Activated CD8-positive, alpha-beta memory T cell treated with anti-CD3 and anti-CD28 coated beads for 24 hours (primary cell): ENCODE measurements at regions not wholly inside any gene's neighbourhood (a gene's known extent, or its start where the extent isn't known, plus 50 kb on each side); places are given as distances from the start of the nearest gene placed in this dataset.

Source experiments
- DNase-seq: peaks from one replicate; pipeline ENCODE4 v3.0.0-alpha.2; 2020

DNA sequence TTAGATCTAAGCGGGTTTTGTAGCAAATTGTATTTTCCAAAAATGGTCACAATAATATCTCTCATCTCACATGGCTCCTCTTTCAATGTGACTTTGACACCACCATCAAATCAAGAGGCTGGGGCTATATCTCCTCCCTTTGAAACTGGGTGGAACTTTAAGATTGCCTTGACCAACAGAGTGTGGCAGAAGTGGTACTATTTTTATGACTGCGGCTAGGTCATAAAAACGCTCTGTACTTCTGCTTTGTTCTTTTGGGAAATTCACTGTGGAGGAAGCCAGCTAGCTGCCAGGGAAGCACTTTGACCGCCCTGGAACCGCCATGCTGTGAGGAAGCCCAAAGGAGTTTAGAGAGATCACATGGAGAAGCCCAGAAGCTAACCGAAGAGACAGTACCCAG, 50.7 kb upstream of the ACOT11 start:
- DNase-seq = no peak

DNA sequence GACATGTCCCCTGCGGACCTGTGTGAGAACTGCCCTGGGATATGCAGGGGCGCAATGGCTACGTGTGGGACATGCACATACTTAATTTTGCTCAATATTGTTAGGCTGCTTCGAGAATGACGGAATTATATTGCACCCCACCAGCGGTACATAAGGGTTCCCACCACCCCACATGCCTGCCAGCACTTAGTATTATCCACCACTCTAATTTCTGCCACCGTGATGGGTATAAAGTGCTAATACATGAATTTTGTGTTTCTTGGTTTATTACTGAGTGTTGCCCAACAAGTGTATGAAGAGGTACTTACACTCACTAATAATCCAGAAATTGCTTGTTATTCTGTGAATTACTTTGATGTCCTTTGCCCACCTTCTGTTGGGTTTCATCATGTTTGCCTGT, 52.1 kb upstream of the ACOT11 start:
- no peak for DNase-seq

DNA sequence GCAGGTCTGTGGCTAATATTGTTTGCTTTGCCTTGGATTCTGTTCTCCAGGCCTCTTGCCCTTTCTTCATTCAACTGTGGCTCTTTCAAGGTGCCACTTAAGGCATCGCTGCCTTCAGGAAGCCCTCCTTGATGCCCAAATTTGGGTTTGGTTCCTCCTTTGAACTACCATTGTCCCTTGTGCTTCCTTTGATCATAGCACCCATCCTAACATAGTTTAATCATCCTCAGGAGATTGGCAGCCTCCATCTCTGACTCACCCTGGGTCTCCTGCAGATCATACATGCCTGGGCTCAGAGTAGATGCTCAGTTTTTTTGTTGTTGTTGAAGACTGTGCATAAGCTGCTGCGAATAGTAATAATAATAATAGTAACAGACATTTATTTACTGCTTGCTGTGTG, 54.4 kb upstream of the ACOT11 start:
- no peak for DNase-seq

DNA sequence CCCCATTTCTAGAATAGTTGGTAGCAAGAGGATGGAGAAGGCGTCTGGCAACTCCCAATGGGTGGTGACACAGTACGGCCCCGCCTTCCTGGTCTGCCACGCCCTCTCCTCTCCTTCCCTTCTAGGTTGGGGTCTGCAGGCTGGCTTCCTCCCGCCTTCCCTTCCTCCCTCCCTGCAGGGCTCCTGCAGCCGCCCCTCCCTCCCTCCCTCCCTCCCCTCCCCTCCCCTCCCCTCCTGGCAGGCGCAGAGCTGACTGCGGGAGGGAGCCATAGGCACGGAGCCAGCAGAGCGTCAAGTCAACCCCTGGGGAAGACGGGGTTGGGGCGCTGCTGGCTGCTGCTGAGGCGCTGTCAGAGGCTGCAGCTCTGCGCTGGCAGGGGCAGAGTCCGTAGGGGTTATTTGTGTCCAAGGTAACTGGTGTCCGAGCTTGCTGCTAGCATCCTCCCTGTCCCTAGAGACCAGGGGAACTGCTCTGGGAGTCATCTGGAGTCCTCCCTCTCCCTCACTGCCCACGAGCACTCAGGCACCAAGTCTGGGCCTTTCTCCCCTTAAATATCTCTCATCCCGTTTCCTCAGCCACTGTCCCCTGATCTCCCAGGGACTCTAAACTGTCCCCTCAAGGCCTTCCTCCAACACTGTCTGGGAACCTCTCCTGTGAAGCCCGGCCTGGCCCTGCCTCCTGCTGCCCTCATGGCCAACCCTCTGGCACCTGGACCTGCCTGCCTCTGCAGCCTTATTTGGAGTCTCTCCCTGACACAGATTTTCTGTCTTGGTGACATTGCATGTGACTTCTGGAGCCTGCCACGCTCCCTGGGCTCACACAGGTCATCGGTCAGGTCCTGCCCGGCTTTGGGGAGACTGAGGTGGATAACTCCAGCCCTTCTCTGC, 57.4 kb upstream of the ACOT11 start:
- no peak for DNase-seq

DNA sequence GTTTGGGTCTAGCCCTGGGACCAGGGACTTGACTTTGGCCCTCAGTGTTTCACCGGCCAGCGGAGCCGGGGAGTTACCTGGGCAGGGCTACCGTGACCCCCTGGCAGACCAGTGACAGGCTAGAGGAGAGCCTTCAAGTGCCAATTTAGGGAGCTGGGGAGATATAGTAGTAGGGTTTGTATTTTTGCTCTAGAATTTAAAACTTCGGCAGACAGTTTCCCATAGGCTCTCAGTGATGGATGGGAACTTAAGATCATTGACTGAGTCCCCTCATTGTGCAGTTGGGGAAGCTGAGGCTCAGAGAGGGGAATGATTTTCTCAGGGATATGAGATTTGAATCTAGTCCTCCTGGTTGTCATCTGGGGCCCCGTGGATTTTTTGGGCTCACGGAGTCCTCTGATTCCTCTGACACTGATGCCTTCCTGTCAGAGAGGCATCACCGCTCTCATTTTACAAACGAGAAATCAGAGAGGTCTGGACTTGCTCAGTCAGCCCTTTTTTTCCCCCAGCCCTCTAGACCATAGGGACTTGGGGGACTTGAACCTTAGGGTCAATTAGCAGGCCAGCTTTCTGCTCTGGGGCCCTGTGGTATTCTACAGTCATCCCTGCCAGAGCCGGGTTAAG, 58.3 kb upstream of the ACOT11 start:
- no peak for DNase-seq

DNA sequence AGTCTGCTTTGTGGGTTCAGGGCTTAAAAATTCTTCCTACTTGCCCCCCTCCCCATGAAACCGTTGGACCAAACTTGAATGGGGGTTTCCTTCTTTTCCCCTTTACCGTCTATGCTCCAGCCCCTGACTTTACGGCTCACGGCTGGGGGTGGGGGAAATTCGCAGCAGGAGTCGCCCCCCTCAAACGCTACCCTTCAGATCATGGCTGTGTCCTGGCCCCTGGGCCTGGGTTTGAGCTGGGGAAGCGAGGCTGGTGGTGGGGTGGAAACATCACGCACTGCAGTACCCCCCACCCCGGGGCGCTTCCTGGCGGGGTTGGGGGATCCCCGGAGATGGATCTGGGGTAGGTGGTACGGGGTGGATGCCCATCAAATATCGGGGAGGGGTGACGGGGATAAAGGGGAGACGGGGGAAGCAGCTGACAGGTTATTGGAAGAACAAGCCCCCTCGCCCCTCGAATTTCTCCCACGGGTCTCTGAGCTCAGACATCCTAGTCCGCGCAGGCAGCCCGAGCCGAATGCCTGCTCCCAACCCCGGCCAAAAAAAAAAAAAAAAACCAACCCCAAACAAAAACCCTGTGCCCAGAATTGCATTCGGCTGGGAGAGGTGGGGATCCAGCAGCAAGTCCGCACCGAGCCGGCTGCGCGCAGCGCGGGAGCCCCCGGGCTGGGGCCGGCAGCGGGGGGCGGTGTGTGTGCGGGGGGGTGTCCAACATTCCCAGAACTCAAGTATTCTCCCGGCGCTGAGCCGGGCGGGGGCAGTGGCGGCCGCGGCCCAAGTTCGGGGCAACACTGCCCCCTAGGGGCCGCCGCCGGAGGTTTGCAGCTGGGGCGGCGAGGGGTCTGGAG, 59.0 kb upstream of the ACOT11 start:
- peak; percentile 93 for DNase-seq

DNA sequence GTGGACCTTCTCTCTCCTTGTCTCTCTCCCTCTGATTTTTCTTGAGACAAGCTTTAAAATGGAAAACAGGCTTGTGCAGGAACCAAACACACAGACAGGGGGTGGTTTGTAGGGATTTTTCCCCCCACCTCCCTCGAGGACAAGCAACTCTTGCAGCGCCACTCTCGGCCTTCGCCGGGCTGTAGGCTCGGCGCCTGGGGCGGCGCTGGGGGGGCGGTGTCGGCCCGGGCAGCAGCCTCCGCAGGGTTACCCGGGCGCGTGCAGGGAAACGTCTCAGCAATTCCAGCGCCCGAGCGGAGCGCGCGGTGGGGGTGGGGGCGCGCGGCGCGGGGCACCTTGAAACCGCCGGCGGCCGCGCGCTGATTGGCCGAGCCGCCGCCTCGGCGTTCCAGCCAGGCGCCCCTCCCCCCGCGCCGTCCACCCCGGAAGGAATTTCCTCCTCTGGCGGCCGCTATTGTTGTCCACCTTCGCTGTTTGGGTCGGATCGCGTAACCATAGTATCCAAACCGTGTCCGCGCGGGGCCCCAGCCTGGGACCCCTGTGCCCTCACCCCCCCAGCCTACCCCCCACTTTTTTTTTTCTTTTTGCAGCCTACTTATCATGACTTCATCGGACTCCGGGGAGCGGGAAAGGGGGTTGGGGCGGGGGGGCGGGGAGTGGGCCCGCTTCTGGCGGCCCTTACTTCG, 59.8 kb upstream of the ACOT11 start:
- peak; percentile 89 for DNase-seq

DNA sequence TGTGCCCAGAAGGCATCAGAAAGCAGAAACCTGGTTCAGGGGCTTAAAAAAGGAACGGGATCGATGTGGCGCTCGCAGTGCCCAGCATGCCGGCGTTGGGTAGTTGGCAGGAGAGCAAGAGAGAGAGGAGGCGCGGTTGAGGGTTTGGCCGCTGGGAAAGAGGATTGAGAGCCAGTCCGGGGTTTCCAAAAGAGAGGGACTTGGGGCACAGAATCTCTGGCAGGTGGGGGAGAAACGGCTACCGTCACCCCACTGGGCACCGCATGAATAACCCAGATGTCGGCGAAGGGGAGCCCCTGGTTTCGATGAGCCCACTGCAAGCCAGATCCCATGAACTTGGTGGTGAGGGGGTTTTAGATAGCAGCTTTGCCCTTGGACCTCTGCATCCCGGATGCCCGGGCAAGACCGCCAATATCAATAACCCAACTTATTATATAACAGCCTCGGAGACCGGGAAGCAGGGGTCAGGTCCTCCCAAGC, 60.4 kb upstream of the ACOT11 start:
- DNase-seq = no peak

DNA sequence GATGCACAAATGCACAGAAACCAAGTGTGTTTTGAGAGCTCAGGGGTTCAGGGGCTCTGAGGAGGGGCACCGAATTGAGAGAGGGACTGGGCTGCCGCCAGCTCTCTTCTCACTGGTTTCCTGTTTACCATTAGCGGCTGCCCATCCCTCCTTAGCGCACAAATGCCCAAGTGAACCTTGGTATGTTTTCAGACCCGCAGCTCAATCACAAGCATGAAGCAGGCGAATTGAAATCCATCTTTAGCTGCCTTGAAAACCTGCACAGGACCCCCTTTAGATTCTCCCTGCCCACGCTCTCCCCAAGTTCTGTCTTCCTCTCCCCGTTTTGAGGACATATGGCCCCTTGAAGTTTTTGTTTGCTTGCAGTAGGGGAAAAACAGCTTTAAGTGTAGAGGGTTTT, 61.1 kb upstream of the ACOT11 start:
- no peak for DNase-seq

DNA sequence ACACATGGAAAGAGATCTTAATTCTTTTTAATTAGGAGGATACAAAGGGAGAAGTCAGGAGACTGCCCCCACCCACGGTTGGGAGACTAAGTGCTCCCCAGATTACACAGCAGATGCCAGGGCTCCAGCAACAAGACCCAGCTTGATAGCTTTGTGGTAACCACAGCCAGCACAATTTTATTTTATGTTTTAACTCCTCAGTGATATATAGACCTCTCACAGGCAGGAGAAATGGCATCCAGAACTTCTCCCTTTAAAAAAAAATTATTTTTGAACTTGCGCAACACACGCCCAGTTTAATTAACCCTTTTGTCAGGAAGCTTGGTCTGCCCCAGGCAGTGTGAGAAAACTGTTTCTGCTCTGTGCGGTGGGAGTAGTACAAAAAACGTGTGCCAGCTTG, 62.6 kb upstream of the ACOT11 start:
- no peak for DNase-seq

DNA sequence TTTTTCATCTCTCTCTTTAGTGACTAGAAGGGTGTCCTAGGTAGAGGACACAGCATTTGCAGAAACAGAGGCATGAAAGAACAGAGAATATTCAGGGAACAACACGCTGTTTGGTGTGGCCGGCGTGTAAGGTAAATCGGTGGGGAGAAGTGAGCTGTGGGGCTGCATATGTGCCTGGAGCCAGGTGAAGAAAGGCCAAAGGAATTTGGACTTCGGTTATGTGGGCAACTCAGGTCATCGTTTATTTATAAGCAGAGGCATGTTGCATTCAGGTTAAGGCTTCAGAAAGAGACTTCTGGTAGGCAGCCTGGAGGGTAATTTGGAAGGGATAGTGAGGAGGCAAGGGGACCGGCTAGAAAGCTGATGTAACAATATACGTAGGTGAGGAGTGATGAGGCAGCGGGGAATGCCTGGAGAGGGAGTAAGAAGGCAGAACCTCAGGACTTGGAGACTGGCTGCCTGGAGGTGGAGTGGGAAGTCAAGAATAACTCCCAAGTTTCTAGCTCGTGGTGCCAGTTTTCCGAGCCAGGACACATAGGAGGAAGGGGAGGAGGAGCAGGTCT, 64.1 kb upstream of the ACOT11 start:
- no peak for DNase-seq

DNA sequence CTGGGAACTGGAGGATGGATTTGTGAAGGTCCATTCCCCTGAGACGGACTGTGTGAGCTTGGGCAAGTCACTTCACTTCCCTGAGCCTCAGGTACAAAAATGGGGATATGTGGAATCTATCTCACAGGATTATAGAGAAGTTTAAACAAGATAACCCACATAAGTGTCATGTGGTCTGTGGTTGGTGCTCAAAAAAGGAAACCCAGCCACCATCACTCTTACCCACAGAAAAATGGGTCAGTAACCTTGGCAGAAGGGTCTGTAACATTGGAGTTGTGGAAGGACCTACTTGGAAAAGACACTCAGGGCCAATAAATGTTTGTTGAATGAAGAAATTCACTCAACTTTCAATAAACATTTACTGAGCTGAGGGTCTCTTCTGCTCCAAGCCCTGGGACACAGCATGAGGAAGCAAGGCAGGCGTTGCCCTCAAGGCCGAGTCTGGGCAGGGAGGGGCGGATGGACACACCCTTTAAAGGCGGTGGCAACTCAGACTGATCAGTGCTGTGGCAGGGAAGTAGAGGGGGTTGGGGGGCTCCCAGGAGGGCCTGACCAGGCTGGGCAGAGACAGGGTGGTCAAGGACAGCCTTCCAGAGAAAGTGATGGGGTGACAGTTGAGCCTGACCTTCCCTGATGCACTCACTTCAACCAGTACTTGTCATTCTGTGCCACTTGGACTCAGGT, 66.7 kb upstream of the ACOT11 start:
- DNase-seq = no peak

DNA sequence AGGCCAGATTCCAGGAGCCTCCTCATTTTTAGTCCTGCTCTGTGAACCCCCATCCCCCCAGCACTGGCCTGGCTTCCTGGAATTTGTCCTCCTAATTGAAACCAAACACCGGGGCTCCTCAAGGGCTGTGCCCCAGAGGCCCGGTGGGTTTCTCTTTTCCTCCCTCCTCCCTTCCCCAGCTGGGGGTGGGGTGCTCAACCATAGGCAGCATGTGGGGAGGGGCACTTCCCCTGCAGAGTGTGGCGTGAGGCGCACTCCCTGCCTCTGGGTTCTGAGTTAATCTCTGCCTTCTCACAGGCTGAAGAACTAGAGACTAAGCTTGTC, 67.5 kb upstream of the ACOT11 start:
- DNase-seq = no peak

DNA sequence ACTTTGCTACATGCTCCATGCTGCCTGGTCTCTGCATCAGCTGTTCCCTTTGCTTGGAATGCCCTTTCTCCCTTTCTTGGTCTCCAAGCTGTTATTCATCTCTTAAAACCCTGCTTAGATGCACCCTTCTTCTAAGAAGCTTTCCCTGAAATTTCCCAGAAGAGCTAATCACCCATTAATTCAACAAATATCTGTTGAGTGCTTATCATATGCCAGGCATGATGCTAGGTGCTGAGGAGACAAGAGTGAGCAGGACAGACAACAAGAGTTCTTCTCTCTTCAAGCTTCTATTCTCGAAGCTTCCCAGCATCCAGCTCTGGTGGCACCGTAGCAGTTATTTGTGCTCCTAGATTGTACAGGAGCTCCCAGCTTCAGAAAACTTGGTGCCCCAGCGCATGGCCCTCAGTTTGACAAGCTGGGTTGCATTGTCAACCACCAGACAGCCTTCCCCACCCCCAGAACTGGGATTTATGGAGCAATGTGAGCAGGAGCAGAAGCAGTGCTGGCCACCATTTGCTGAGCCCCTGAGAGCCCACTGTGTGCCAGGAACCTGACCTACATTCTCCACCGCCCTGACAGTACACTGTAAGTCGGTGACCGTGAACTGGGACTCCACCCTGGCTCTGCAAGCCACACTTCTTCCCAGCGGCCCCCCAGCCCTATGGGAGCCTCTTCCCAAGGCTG, 68.0 kb upstream of the ACOT11 start:
- DNase-seq = no peak

DNA sequence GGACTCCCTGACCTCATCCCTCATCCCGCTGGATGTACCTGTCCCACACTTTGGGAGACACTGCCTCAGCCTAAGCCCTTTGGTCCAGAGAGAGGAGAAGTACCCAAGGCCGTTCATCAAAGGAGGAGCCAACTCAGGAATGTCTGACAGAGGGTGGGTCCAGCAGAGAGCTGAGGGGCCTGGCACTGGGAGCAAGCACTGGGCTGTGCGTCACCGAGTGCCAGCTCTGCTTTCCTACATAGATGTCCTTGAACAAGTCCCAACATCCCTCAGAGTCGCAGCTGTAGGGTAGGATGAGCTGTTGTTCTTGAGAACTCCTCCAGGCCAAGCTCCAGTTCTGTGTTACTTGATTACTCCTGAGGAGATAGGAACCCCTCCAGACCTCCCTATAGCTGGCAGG, 68.8 kb upstream of the ACOT11 start:
- DNase-seq = no peak

DNA sequence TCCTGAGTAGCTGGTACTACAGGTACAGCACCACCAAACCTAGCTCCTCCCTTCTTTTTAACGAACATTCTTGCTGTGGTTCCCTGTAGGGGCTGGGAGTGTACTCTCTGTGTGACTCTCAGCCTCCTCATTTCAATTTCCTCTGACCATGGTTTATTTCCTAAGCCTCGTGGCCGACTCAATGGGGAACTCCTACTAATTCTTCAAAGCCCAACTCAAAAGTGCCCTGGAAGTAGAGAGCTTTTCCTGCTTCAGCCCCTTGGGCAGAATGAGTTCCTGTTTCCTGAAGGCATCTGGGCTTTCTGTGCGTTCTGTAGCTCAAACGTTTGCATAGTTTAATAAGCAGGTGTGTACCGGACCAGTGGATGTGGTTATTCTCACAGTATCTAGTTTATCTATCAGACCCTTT, 70.9 kb upstream of the ACOT11 start:
- no peak for DNase-seq

DNA sequence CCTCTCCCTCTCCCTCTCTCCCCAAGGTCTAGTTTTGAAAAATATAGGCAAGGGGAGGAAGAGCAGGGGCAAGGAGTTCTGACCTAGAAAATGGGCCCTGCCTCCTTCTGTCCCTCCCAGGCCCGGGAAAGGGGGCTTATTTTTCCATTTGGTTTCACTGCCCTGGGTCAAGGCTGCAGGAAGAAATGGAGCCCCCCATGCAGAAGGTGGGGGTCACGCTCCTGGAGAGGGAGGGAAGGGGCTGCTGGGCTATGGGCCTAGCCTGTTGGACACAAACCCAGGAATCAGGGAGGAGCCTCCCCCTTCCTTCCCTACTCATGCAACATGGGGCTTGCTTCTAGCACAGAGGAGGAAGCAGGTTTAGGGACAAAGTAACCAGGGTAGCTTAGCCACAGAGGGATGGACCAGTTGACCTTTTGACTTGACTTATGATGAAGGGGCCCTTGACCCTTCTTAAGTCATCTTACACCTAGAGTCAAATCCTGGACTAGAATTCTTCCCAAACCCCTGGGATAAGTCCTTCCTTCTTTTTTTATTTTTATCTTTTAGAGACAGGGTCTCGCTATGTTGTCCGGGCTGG, 70.4 kb upstream of the SSBP3 start:
- DNase-seq = no peak

DNA sequence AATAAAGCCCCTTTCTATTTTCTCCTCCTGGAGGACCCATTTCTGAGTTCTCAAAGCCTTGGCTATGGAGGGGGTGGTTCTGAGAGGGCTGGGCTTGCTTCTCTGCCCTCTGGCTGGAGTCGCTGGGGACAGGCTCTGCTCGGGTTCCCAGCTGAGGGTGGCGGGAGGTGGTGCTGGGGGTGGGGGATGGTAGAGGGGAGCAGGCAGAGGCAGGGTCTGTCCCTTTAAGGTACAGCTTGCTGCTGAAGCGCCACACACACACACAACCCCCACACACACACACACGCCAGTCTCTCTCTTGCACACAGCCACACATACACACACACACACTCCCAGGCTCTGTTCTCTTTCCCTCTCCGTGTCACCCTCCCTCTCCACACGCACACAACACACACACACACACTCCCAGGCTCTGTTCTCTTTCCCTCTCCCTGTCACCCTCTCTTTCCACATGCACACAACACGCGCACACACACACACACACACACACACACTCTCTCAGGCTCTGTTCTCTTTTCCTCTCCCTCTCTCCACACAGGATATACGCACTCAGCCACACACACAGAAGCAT, 69.8 kb upstream of the SSBP3 start:
- no peak for DNase-seq

DNA sequence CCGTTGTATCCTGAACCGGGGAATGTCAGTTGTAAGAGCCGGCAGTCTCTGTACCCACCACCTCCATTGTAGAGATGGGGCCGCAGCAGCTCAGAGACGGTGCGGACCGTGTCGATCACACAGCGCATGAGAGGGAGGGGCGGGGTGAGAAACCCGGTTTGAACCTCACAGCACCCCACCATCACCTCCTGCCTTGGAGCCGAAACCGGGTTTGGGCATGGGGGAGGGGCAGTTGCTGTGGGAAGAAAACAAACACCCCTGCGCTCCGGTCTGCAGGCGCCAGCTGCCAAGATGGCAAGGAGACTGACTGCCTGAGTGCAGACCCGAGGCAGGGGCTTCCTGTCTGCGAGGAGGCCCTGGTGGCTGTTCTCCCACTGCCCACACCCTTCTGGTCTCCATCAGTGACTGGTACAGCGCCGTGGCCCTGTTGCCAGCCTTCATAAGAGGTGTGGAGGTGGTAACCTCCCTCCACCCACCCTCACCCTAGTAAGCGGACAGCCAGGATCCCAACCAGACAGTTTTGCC, 69.2 kb upstream of the SSBP3 start:
- DNase-seq = peak; percentile 71
